ENCODE measurements at regions not wholly inside any gene's neighbourhood (a gene's known extent, or its start where the extent isn't known, plus 50 kb on each side); places are given as distances from the start of the nearest gene placed in this dataset.

GRCh38 chr2:12597610-12598009 lies 119.1 kb upstream of the TRIB2 start:
- TF ChIP-seq, protein P1, sequence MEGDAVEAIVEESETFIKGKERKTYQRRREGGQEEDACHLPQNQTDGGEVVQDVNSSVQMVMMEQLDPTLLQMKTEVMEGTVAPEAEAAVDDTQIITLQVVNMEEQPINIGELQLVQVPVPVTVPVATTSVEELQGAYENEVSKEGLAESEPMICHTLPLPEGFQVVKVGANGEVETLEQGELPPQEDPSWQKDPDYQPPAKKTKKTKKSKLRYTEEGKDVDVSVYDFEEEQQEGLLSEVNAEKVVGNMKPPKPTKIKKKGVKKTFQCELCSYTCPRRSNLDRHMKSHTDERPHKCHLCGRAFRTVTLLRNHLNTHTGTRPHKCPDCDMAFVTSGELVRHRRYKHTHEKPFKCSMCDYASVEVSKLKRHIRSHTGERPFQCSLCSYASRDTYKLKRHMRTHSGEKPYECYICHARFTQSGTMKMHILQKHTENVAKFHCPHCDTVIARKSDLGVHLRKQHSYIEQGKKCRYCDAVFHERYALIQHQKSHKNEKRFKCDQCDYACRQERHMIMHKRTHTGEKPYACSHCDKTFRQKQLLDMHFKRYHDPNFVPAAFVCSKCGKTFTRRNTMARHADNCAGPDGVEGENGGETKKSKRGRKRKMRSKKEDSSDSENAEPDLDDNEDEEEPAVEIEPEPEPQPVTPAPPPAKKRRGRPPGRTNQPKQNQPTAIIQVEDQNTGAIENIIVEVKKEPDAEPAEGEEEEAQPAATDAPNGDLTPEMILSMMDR (IDR thresholded peaks at IDR 0.05; ENCODE audit: insufficient read depth, missing control alignments) = no peak
- DNase-seq (ENCODE audit: insufficient read length, low spot score) (no peak), FAIRE-seq (no peak)

DNA sequence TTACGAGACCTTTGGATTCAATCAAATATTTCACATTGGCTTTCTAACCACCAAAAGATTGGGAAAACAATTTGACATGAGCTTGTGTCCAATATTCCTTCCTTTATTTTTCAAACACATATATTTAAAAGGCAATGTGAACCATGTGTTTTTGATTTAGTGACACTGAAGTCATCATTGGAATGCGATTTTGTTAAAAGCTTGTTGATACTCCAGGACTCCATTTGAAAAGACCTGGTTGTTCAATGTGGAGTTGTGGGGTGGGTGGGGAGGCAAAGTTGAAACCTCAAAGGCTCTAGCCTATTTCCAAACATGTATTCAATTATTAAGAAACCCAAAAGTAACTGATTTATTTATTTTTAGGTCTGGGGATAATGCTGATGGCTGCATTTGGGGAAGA lies 114.1 kb upstream of the TRIB2 start:
- FAIRE-seq = no peak
- TF ChIP-seq, protein P1 (IDR thresholded peaks at IDR 0.05; ENCODE audit: insufficient read depth, missing control alignments) = no peak
- no peak for DNase-seq (ENCODE audit: insufficient read length, low spot score)

DNA sequence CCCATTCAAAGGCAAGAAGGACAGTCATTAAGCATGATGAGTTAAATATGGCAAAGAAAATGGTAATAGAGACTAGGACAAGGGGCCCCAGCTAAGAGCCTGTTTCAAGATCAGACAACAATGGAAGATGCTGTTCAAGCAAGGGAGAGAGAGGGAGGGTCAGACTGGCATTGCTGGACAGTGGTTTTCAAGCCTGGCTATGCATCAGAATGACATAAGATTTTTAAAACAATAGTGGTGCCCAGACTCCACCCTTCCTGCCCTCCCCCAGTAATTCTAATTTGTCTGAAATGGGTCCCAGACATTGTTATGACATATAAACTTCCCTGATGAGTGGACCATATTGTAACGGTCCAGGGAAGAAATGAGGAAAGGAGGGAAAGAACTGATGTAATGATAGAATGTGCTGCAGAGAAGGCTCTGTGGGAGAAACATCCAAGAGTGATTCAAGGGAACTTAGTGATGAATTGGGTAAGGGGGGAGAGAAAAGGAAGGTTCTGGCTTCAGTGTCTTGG lies 112.9 kb upstream of the TRIB2 start:
- TF ChIP-seq, protein P1 (IDR thresholded peaks at IDR 0.05; ENCODE audit: insufficient read depth, missing control alignments) = no peak
- FAIRE-seq (no peak), DNase-seq (ENCODE audit: insufficient read length, low spot score) (no peak)

DNA sequence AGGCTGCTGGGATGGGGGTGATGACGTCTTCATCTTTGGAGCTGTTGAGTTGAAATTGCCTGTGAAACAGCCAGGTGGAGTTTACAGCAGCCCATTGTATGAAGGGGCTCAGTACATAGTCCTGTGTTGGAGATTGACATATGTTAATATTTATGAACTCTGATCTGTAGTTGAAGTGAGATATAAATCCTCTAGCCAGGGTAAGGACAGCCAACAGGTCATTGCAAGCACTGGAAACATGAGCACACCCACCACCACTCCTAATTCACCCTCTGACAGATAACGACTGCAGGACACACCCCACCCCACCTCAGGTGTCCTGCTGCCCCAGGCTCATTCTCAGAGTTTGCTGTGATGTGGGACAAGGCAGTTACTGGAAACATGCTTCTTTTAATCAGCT lies 112.4 kb upstream of the TRIB2 start:
- TF ChIP-seq, protein P1 (IDR thresholded peaks at IDR 0.05; ENCODE audit: insufficient read depth, missing control alignments) = no peak
- FAIRE-seq = no peak
- no peak for DNase-seq (ENCODE audit: insufficient read length, low spot score)

GRCh38 chr2:12605366-12605765 lies 111.4 kb upstream of the TRIB2 start:
- no peak for FAIRE-seq
- no peak for DNase-seq (ENCODE audit: insufficient read length, low spot score)
- TF ChIP-seq, protein P1 (IDR thresholded peaks at IDR 0.05; ENCODE audit: insufficient read depth, missing control alignments) = no peak

DNA sequence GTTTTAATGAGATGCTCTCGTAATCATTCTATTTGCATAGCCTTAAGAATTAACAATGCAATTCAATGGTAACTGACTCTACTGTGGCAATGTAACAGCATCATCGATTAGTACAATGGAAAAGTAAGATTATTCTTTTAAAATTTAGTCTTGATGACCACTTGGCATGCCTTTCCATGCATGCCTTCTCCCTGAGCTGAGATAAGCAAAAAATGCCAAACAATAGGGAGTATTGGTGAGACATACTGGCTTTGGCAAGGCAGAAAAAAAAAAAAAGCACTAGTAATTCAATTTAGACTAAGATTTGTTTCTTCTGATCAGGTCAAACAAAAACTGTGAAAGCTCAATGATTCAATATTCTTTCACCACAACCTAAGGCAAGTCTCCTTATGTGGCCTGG lies 110.8 kb upstream of the TRIB2 start:
- FAIRE-seq = no peak
- TF ChIP-seq, protein P1 (IDR thresholded peaks at IDR 0.05; ENCODE audit: insufficient read depth, missing control alignments) = no peak
- DNase-seq (ENCODE audit: insufficient read length, low spot score) = no peak

- no peak for FAIRE-seq
- no peak for DNase-seq (ENCODE audit: insufficient read length, low spot score)
Observed at GRCh38 chr2:12606472-12607000, 110.2 kb upstream of the TRIB2 start.

More at GRCh38 chr2:12606472-12607000, 110.2 kb upstream of the TRIB2 start:
- TF ChIP-seq, protein P1 (IDR thresholded peaks at IDR 0.05; ENCODE audit: insufficient read depth, missing control alignments) = no peak
